Mesendoderm (in vitro differentiated cells): ENCODE measurements at regions not wholly inside any gene's neighbourhood (a gene's known extent, or its start where the extent isn't known, plus 50 kb on each side); places are given as distances from the start of the nearest gene placed in this dataset.

Experiments
- DNase-seq: peaks from one replicate; pipeline ENCODE4 v3.0.0; 2013
- H2AK5ac ChIP-seq: 2 replicates; pipeline ENCODE4 v1.6.1; 2013; ENCODE audit warnings: low read length, inconsistent platforms
- H2BK120ac ChIP-seq: 2 replicates; pipeline ENCODE4 v1.6.1; 2013; ENCODE audit warnings: low read depth, mild to moderate bottlenecking, low read length, moderate library complexity, mixed read lengths
- H2BK15ac ChIP-seq: replicated peaks from 2 replicates; pipeline ENCODE4 v1.6.1; 2013; ENCODE audit warnings: low read depth, mild to moderate bottlenecking, moderate library complexity
- H2BK5ac ChIP-seq: 2 replicates; pipeline ENCODE4 v1.6.1; 2013; ENCODE audit warnings: low read length, inconsistent platforms
- H3K18ac ChIP-seq: 2 replicates; pipeline ENCODE4 v1.6.1; 2013; ENCODE audit warnings: mild to moderate bottlenecking, low read length, mixed read lengths
- H3K23ac ChIP-seq: one replicate; pipeline ENCODE4 v1.6.1; 2013; ENCODE audit warnings: low read length
- H3K27ac ChIP-seq: 2 replicates; pipeline ENCODE4 v1.5.1; 2013; ENCODE audit warnings: low read depth, mild to moderate bottlenecking, inconsistent platforms, low read length, moderate library complexity
- H3K27me3 ChIP-seq: 2 replicates; pipeline ENCODE4 v1.6.1; 2013; ENCODE audit warnings: low read length, control low read depth, mild to moderate bottlenecking, inconsistent platforms; ENCODE audit not compliant: insufficient read depth, poor library complexity
- H3K36me3 ChIP-seq: 2 replicates; pipeline ENCODE4 v1.6.1; 2013; ENCODE audit warnings: low read length, inconsistent platforms; ENCODE audit not compliant: control insufficient read depth, insufficient read depth
- H3K4ac ChIP-seq: one replicate; pipeline ENCODE4 v1.6.1; 2013; ENCODE audit warnings: low read depth, mild to moderate bottlenecking, low read length, moderate library complexity
- H3K4me1 ChIP-seq: 2 replicates; pipeline ENCODE4 v1.6.1; 2013; ENCODE audit warnings: low read depth, low read length, inconsistent platforms; ENCODE audit not compliant: control insufficient read depth
- H3K4me2 ChIP-seq: 2 replicates; pipeline ENCODE4 v1.6.1; 2013; ENCODE audit warnings: low read length
- H3K4me3 ChIP-seq: 2 replicates; pipeline ENCODE4 v1.5.1; 2013; ENCODE audit warnings: mild to moderate bottlenecking, low read length
- H3K56ac ChIP-seq: one replicate; pipeline ENCODE4 v1.6.1; 2013; ENCODE audit warnings: low read length
- H3K79me1 ChIP-seq: 2 replicates; pipeline ENCODE4 v1.6.1; 2013; ENCODE audit warnings: low read length, inconsistent platforms
- H3K79me2 ChIP-seq: 2 replicates; pipeline ENCODE4 v1.6.1; 2013; ENCODE audit warnings: mild to moderate bottlenecking, low read length; ENCODE audit not compliant: control insufficient read depth, insufficient read depth
- H3K9ac ChIP-seq: 2 replicates; pipeline ENCODE4 v1.6.1; 2013; ENCODE audit warnings: low read length, inconsistent platforms
- H4K5ac ChIP-seq: one replicate; pipeline ENCODE4 v1.6.1; 2013; ENCODE audit warnings: low read length
- H4K8ac ChIP-seq: one replicate; pipeline ENCODE4 v1.6.1; 2013; ENCODE audit warnings: low read depth, mild to moderate bottlenecking, control low read depth, low read length, moderate library complexity
- WGBS: extraction: QIAGEN DNeasy Blood & Tissue Kit; methylation state at CpG from one replicate; pipeline ENCODE4 v1.1.7; 2013; ENCODE audit warnings: low lambda C conversion rate, missing lambda C conversion rate; ENCODE audit not compliant: insufficient coverage; ENCODE audit errors: extremely low coverage; 5-methylcytosine and 5-hydroxymethylcytosine counted together

GRCh38 chr7:113764401-113765035 is 154.3 kb downstream of the PPP1R3A start:
- no peaks in the 10 kb centered on the region for H3K79me2 ChIP-seq
- H2AK5ac ChIP-seq, result no peak overlapping the region
- H3K36me3 ChIP-seq, result no peaks in the 10 kb centered on the region
- H3K4me3 ChIP-seq, result no peak overlapping the region
- no peak overlapping the region for H2BK120ac ChIP-seq
- H3K23ac ChIP-seq, result no peak overlapping the region
- H3K18ac ChIP-seq, result no peak overlapping the region
- H3K27ac ChIP-seq, result no peak overlapping the region
- H3K56ac ChIP-seq, result no peak overlapping the region
- WGBS, result no CpG with 5 or more reads among the region's 2 CpGs
- no peak overlapping the region for H4K5ac ChIP-seq
- no peaks in the 10 kb centered on the region for H3K79me1 ChIP-seq
- H3K4ac ChIP-seq, result no peak overlapping the region
- H2BK15ac ChIP-seq, result no peak overlapping the region
- H3K4me2 ChIP-seq, result no peak overlapping the region
- H3K9ac ChIP-seq, result no peak overlapping the region
- no peaks in the 10 kb centered on the region for H3K27me3 ChIP-seq
- H4K8ac ChIP-seq, result no peak overlapping the region
- no peak for DNase-seq
- H2BK5ac ChIP-seq, result no peak overlapping the region
- H3K4me1 ChIP-seq, result no peaks in the 10 kb centered on the region

- H3K56ac ChIP-seq, result no peak overlapping the region
- H3K27ac ChIP-seq, result no peak overlapping the region
- no peaks in the 10 kb centered on the region for H3K4me1 ChIP-seq
- H2BK120ac ChIP-seq, result no peak overlapping the region
- no peak overlapping the region for H4K8ac ChIP-seq
- no peak overlapping the region for H2BK15ac ChIP-seq
- no peak overlapping the region for H3K18ac ChIP-seq
- no peak overlapping the region for H2BK5ac ChIP-seq
- H3K79me2 ChIP-seq, result no peaks in the 10 kb centered on the region
- no peak for DNase-seq
- WGBS, result no CpG with 5 or more reads among the region's 3 CpGs
- H3K79me1 ChIP-seq, result no peaks in the 10 kb centered on the region
- no peak overlapping the region for H3K23ac ChIP-seq
- H4K5ac ChIP-seq, result no peak overlapping the region
- H3K36me3 ChIP-seq, result no peaks in the 10 kb centered on the region
- no peak overlapping the region for H3K4me2 ChIP-seq
- no peaks in the 10 kb centered on the region for H3K27me3 ChIP-seq
- H3K4ac ChIP-seq, result no peak overlapping the region
- no peak overlapping the region for H3K9ac ChIP-seq
- H2AK5ac ChIP-seq, result no peak overlapping the region
- no peak overlapping the region for H3K4me3 ChIP-seq
These were observed 155.6 kb downstream of the PPP1R3A start for GRCh38 chr7:113763226-113763625.

- no peak for DNase-seq
- no peaks in the 10 kb centered on the region for H3K79me1 ChIP-seq
- H2AK5ac ChIP-seq, result no peak overlapping the region
- H2BK15ac ChIP-seq, result no peak overlapping the region
- no CpG with 5 or more reads among the region's 1 CpG for WGBS
- no peak overlapping the region for H3K18ac ChIP-seq
- no peaks in the 10 kb centered on the region for H3K27me3 ChIP-seq
- no peak overlapping the region for H3K9ac ChIP-seq
- H3K4me3 ChIP-seq, result no peak overlapping the region
- H3K4me2 ChIP-seq, result no peak overlapping the region
- no peak overlapping the region for H3K56ac ChIP-seq
- H2BK120ac ChIP-seq, result no peak overlapping the region
- no peak overlapping the region for H3K23ac ChIP-seq
- no peak overlapping the region for H4K5ac ChIP-seq
- H3K79me2 ChIP-seq, result no peaks in the 10 kb centered on the region
- H3K4me1 ChIP-seq, result no peaks in the 10 kb centered on the region
- no peak overlapping the region for H2BK5ac ChIP-seq
- no peak overlapping the region for H3K4ac ChIP-seq
- no peak overlapping the region for H4K8ac ChIP-seq
- no peaks in the 10 kb centered on the region for H3K36me3 ChIP-seq
- no peak overlapping the region for H3K27ac ChIP-seq
These were observed 162.6 kb downstream of the PPP1R3A start for GRCh38 chr7:113756250-113756649.

- no peak overlapping the region for H3K18ac ChIP-seq
- H3K27ac ChIP-seq, result no peak overlapping the region
- no peak for DNase-seq
- no peaks in the 10 kb centered on the region for H3K79me2 ChIP-seq
- H3K9ac ChIP-seq, result no peak overlapping the region
- H3K4me1 ChIP-seq, result no peaks in the 10 kb centered on the region
- H4K5ac ChIP-seq, result no peak overlapping the region
- H3K4me3 ChIP-seq, result no peak overlapping the region
- H3K56ac ChIP-seq, result no peak overlapping the region
- no peak overlapping the region for H2BK15ac ChIP-seq
- H3K23ac ChIP-seq, result no peak overlapping the region
- no peak overlapping the region for H4K8ac ChIP-seq
- no peaks in the 10 kb centered on the region for H3K36me3 ChIP-seq
- no peak overlapping the region for H2BK5ac ChIP-seq
- H3K4me2 ChIP-seq, result no peak overlapping the region
- H3K27me3 ChIP-seq, result no peaks in the 10 kb centered on the region
- H2AK5ac ChIP-seq, result no peak overlapping the region
- WGBS, result no CpG with 5 or more reads among the region's 3 CpGs
- H3K4ac ChIP-seq, result no peak overlapping the region
- no peak overlapping the region for H2BK120ac ChIP-seq
- H3K79me1 ChIP-seq, result no peaks in the 10 kb centered on the region
These were observed 166.1 kb downstream of the PPP1R3A start for GRCh38 chr7:113752689-113753088.

- no peak overlapping the region for H3K4me3 ChIP-seq
- H2BK120ac ChIP-seq, result no peak overlapping the region
- no peaks in the 10 kb centered on the region for H3K27me3 ChIP-seq
- H3K23ac ChIP-seq, result no peak overlapping the region
- H3K4me2 ChIP-seq, result no peak overlapping the region
- no peak overlapping the region for H4K5ac ChIP-seq
- H2BK15ac ChIP-seq, result no peak overlapping the region
- peak; percentile 38 for DNase-seq
- no peak overlapping the region for H3K56ac ChIP-seq
- no peak overlapping the region for H4K8ac ChIP-seq
- H3K36me3 ChIP-seq, result no peaks in the 10 kb centered on the region
- H3K79me1 ChIP-seq, result no peaks in the 10 kb centered on the region
- no peak overlapping the region for H3K4ac ChIP-seq
- no peak overlapping the region for H2BK5ac ChIP-seq
- H3K18ac ChIP-seq, result no peak overlapping the region
- H3K4me1 ChIP-seq, result no peaks in the 10 kb centered on the region
- WGBS, result no CpG with 5 or more reads among the region's 2 CpGs
- no peaks in the 10 kb centered on the region for H3K79me2 ChIP-seq
- H3K27ac ChIP-seq, result no peak overlapping the region
- no peak overlapping the region for H2AK5ac ChIP-seq
- H3K9ac ChIP-seq, result no peak overlapping the region
These were observed 166.5 kb downstream of the PPP1R3A start for GRCh38 chr7:113752289-113752688.

GRCh38 chr7:113751547-113751946 is 167.3 kb downstream of the PPP1R3A start:
- H2BK15ac ChIP-seq, result no peak overlapping the region
- no peak overlapping the region for H3K27ac ChIP-seq
- H4K8ac ChIP-seq, result no peak overlapping the region
- no peaks in the 10 kb centered on the region for H3K79me1 ChIP-seq
- no peaks in the 10 kb centered on the region for H3K4me1 ChIP-seq
- H3K4me2 ChIP-seq, result no peak overlapping the region
- no peak overlapping the region for H3K56ac ChIP-seq
- H2BK5ac ChIP-seq, result no peak overlapping the region
- H3K23ac ChIP-seq, result no peak overlapping the region
- no peaks in the 10 kb centered on the region for H3K27me3 ChIP-seq
- H2AK5ac ChIP-seq, result no peak overlapping the region
- no peaks in the 10 kb centered on the region for H3K36me3 ChIP-seq
- H3K9ac ChIP-seq, result no peak overlapping the region
- no peaks in the 10 kb centered on the region for H3K79me2 ChIP-seq
- H3K4me3 ChIP-seq, result no peak overlapping the region
- WGBS, result no CpG with 5 or more reads among the region's 1 CpG
- no peak for DNase-seq
- no peak overlapping the region for H2BK120ac ChIP-seq
- no peak overlapping the region for H3K18ac ChIP-seq
- no peak overlapping the region for H4K5ac ChIP-seq
- no peak overlapping the region for H3K4ac ChIP-seq
